ENCODE measurements at regions not wholly inside any gene's neighbourhood (a gene's known extent, or its start where the extent isn't known, plus 50 kb on each side); places are given as distances from the start of the nearest gene placed in this dataset.

- Histone ChIP-seq H3K27me3 (ENCODE audit: control insufficient read depth in 2 of 2, insufficient read depth in 2 of 2, low read length in 2 of 2) (no peaks in the 10 kb centered on the region), H3K9me3 (replicated peaks in 1 of 2; ENCODE audit: control insufficient read depth in 1 of 2, insufficient read depth in 1 of 2, low read length in 2 of 2) (peaks cover 0 to 3% of the 10 kb centered on the region in 2 donors), H3K9ac (ENCODE audit: insufficient read depth, low read length, poor library complexity, severe bottlenecking) (no peak overlapping the region), H3K4me2 (replicated peaks; ENCODE audit: extremely low read depth, low read length, poor library complexity, severe bottlenecking) (no peak overlapping the region), H3K4me3 (replicated peaks in 1 of 3; ENCODE audit: low read depth in 2 of 3, low read length in 3 of 3) (no peak overlapping the region), H3K27ac (ENCODE audit: low read depth in 1 of 2, low read length in 2 of 2) (no peak overlapping the region), H3K79me2 (ENCODE audit: insufficient read depth, low read length) (no peaks in the 10 kb centered on the region), H3K4me1 (ENCODE audit: control insufficient read depth in 1 of 2, insufficient read depth in 2 of 2, low read length in 2 of 2) (no peaks in the 10 kb centered on the region), H4K20me1 (ENCODE audit: insufficient read depth, low read length) (no peaks in the 10 kb centered on the region), H2AFZ (ENCODE audit: insufficient read depth, low read depth, low read length, poor library complexity, severe bottlenecking) (no peak overlapping the region), H3K36me3 (replicated peaks in 1 of 2; ENCODE audit: control insufficient read depth in 1 of 2, insufficient read depth in 2 of 2, low read length in 2 of 2) (no peaks in the 10 kb centered on the region)
- intact Hi-C loops (cut with micrococcal nuclease): no loop called here
- H3K27me3 Mint-ChIP-seq (ENCODE audit: low read depth in 3 of 3): peaks cover 2 to 7% (median 2%) of the 10 kb centered on the region in 3 donors
- H3K4me3 Mint-ChIP-seq: no peak overlapping the region
- DNase-seq: no peak
- no peak for TF ChIP-seq CTCF (IDR thresholded peaks at IDR 0.05)
- over 99% methylated on average over 19 of the region's 24 CpGs for WGBS (ENCODE audit: insufficient coverage)
- H3K9me3 Mint-ChIP-seq: peaks cover 2 to 8% (median 4%) of the 10 kb centered on the region in 7 donors
- H3K27ac Mint-ChIP-seq: no peak overlapping the region
- H3K36me3 Mint-ChIP-seq: no peaks in the 10 kb centered on the region
- H3K4me1 Mint-ChIP-seq: peaks cover 8% of the 10 kb centered on the region
Measured at GRCh38 chr9:90729351-90729750, 72.3 kb upstream of the SYK start.

- H3K27ac Mint-ChIP-seq: no peak overlapping the region
- no peaks in the 10 kb centered on the region for H3K79me2 ChIP-seq (ENCODE audit: insufficient read depth, low read length)
- no peak overlapping the region for H3K4me2 ChIP-seq (replicated peaks; ENCODE audit: extremely low read depth, low read length, poor library complexity, severe bottlenecking)
- H3K36me3 ChIP-seq (replicated peaks in 1 of 2; ENCODE audit: control insufficient read depth in 1 of 2, insufficient read depth in 2 of 2, low read length in 2 of 2): no peaks in the 10 kb centered on the region
- no peak for TF ChIP-seq CTCF (IDR thresholded peaks at IDR 0.05)
- intact Hi-C loops (cut with micrococcal nuclease): no loop called here
- peaks cover 2 to 8% (median 4%) of the 10 kb centered on the region in 7 donors for H3K9me3 Mint-ChIP-seq
- H3K27me3 ChIP-seq (ENCODE audit: control insufficient read depth in 2 of 2, insufficient read depth in 2 of 2, low read length in 2 of 2): no peaks in the 10 kb centered on the region
- no peaks in the 10 kb centered on the region for H4K20me1 ChIP-seq (ENCODE audit: insufficient read depth, low read length)
- no peak for DNase-seq
- H3K27me3 Mint-ChIP-seq (ENCODE audit: low read depth in 3 of 3): peaks cover 2 to 7% (median 2%) of the 10 kb centered on the region in 3 donors
- no peak overlapping the region for H3K4me3 Mint-ChIP-seq
- H3K4me1 ChIP-seq (ENCODE audit: control insufficient read depth in 1 of 2, insufficient read depth in 2 of 2, low read length in 2 of 2): no peaks in the 10 kb centered on the region
- no peak overlapping the region for H3K27ac ChIP-seq (ENCODE audit: low read depth in 1 of 2, low read length in 2 of 2)
- H3K9ac ChIP-seq (ENCODE audit: insufficient read depth, low read length, poor library complexity, severe bottlenecking): no peak overlapping the region
- H3K9me3 ChIP-seq (replicated peaks in 1 of 2; ENCODE audit: control insufficient read depth in 1 of 2, insufficient read depth in 1 of 2, low read length in 2 of 2): peaks cover 0 to 3% of the 10 kb centered on the region in 2 donors
- no peak overlapping the region for H2AFZ ChIP-seq (ENCODE audit: insufficient read depth, low read depth, low read length, poor library complexity, severe bottlenecking)
- H3K4me1 Mint-ChIP-seq: peaks cover 8% of the 10 kb centered on the region
- H3K4me3 ChIP-seq (replicated peaks in 1 of 3; ENCODE audit: low read depth in 2 of 3, low read length in 3 of 3): no peak overlapping the region
- 90% methylated on average over 3 of the region's 6 CpGs for WGBS (ENCODE audit: insufficient coverage)
- H3K36me3 Mint-ChIP-seq: no peaks in the 10 kb centered on the region
Measured at GRCh38 chr9:90727488-90727887, 74.1 kb upstream of the SYK start.
